Osteocyte (in vitro differentiated cells): ENCODE measurements at regions not wholly inside any gene's neighbourhood (a gene's known extent, or its start where the extent isn't known, plus 50 kb on each side); places are given as distances from the start of the nearest gene placed in this dataset.

ENCODE experiments used
- DNase-seq: peaks from one replicate; pipeline ENCODE4 v3.0.0; 2021; ENCODE audit warnings: mixed read lengths; ENCODE audit not compliant: unreplicated experiment; ENCODE audit errors: extremely low spot score
- H3K27ac Mint-ChIP-seq: one replicate; pipeline ENCODE4 v1.8.0; 2021; ENCODE audit warnings: mild to moderate bottlenecking, mixed read lengths; ENCODE audit not compliant: unreplicated experiment
- H3K27me3 Mint-ChIP-seq: one replicate; pipeline ENCODE4 v1.8.0; 2021; ENCODE audit warnings: mixed read lengths; ENCODE audit not compliant: unreplicated experiment
- H3K36me3 Mint-ChIP-seq: one replicate; pipeline ENCODE4 v1.8.0; 2021; ENCODE audit warnings: mixed read lengths; ENCODE audit not compliant: unreplicated experiment
- H3K4me1 Mint-ChIP-seq: one replicate; pipeline ENCODE4 v1.8.0; 2021; ENCODE audit warnings: mixed read lengths; ENCODE audit not compliant: unreplicated experiment
- H3K4me3 Mint-ChIP-seq: one replicate; pipeline ENCODE4 v1.8.0; 2021; ENCODE audit warnings: mild to moderate bottlenecking, moderate library complexity, mixed read lengths; ENCODE audit not compliant: unreplicated experiment
- H3K9me3 Mint-ChIP-seq: one replicate; pipeline ENCODE4 v1.8.0; 2021; ENCODE audit warnings: mixed read lengths; ENCODE audit not compliant: unreplicated experiment
- TF ChIP-seq, protein P1 (sequence below): fragments of 200-600 bp; sonication (generic); IDR thresholded peaks from 2 replicates; pipeline ENCODE4 v1.5.0; 2021; ENCODE audit warnings: antibody characterized with exemption, mild to moderate bottlenecking, moderate library complexity

DNA sequence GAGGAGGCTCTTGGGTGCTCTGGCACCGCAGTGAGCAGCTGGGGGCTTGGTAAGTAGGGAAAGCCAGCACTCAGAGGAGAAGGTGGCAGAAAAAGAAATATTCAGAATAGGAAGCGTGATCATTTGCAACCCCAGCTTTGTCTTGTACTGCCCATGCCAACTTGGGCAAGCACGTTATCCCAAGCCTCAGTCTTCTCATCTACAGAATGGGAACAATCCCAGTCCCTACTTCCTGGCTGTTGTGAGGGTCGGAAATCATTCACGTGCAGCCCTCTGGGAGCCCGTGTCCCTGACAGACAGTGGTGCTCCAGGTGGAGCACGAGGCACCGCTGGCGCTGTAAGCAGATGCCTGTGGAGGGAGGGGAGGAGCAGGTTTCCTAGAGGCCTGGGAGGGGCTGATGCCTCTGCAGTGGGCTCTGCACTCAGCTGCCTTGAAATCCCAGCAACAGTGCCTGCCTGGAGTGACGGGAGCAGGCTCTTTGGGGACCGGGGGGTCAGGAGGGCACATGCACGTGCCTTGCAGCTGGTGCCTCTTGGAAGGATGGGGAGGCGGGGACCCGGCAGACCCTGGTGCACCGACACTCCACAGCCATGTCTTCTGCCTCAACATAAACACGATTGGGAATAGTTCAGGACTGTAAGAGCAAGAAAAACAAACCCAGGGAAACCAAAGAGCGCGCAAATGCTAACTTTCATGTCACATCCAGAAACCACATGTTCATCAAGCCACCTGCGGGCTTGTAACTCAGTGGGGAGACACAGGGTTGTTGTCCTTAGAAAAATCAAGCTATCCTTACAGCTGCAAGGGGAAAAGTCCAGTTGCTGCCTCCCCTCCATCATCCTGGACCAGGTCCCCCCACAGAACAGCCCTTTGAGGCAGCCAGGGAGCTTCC is 86.5 kb upstream of the DIO3 start:
- TF ChIP-seq, protein P1, sequence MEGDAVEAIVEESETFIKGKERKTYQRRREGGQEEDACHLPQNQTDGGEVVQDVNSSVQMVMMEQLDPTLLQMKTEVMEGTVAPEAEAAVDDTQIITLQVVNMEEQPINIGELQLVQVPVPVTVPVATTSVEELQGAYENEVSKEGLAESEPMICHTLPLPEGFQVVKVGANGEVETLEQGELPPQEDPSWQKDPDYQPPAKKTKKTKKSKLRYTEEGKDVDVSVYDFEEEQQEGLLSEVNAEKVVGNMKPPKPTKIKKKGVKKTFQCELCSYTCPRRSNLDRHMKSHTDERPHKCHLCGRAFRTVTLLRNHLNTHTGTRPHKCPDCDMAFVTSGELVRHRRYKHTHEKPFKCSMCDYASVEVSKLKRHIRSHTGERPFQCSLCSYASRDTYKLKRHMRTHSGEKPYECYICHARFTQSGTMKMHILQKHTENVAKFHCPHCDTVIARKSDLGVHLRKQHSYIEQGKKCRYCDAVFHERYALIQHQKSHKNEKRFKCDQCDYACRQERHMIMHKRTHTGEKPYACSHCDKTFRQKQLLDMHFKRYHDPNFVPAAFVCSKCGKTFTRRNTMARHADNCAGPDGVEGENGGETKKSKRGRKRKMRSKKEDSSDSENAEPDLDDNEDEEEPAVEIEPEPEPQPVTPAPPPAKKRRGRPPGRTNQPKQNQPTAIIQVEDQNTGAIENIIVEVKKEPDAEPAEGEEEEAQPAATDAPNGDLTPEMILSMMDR, result no peak
- H3K4me3 Mint-ChIP-seq, result no peak overlapping the region
- H3K36me3 Mint-ChIP-seq, result no peaks in the 10 kb centered on the region
- H3K9me3 Mint-ChIP-seq, result no peaks in the 10 kb centered on the region
- DNase-seq, result peak; percentile 77
- H3K4me1 Mint-ChIP-seq, result no peaks in the 10 kb centered on the region
- no peaks in the 10 kb centered on the region for H3K27me3 Mint-ChIP-seq
- no peak overlapping the region for H3K27ac Mint-ChIP-seq

DNA sequence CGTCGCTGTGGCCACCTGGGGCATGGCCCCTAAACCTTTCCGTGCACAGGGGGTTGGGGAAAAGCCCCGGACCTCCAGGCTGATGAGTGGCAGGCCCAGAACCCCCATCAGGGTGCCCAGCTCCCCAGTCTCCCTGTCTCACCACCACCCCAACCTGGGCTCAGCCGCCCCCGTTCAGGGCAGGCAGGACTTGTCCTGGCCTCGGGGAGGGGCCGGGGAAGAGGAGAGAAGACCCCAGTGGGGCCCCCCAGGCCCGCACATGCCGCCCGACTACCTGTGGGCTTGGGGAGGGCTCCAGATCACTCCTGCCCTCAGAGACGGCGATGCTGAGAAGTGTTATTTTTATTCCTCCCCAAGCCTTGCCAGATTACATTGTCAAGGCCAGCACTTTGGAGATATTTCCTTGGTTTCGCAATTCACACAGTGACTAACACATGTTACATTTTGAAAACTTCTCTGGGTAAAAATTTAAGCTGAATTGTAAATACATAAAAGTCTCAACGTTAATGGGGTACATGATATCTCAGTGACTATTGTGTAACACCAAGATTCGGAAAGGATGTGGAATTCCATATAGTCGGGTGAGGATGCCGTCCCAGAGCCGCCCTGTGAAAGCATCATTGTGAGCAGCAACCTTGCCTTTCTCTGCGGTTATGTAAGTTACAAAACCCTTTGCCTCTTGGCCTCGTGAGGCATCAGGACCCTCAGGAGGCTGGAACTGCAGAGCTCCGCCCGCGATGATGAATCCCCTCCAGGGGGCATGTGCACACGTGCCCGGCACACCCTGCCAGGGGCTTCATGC is 85.6 kb upstream of the DIO3 start:
- DNase-seq, result peak; percentile 84
- no peak overlapping the region for H3K4me3 Mint-ChIP-seq
- no peaks in the 10 kb centered on the region for H3K36me3 Mint-ChIP-seq
- H3K4me1 Mint-ChIP-seq, result no peaks in the 10 kb centered on the region
- no peaks in the 10 kb centered on the region for H3K9me3 Mint-ChIP-seq
- TF ChIP-seq, protein P1, result no peak
- no peak overlapping the region for H3K27ac Mint-ChIP-seq
- H3K27me3 Mint-ChIP-seq, result no peaks in the 10 kb centered on the region

DNA sequence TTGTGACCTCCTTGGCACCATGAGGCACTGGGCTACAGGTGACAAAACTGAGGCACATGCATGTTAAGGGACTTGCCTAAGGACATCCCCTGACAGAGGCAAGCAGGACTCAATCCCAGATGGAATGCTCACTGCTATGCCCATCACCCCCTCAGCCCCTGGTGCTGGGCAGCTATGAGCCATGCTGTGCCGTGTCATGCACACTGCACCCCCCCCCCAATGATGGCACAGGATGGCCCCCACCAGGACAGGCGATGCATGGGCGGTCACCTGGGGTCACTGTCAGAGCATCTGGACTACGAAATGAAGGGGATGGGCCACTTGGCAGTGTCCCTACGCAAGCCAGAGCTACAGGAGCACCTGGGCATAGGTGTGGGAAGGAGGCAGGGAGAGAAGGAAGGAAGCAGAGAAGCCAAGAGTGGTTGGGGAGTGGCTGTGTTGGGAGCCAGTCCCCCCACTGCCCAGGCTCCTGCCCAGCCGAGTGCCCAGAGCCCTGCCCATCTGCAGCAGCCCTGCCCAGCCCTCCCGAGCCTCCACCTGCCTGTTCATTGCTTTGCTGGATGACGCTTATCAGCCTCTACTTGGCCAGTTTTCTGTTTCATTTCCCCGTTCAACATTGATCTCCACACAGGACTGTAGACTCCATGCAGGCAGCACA is 84.9 kb upstream of the DIO3 start:
- Mint-ChIP-seq H3K4me1 (no peaks in the 10 kb centered on the region), H3K9me3 (no peaks in the 10 kb centered on the region), H3K27me3 (no peaks in the 10 kb centered on the region), H3K27ac (no peak overlapping the region), H3K36me3 (no peaks in the 10 kb centered on the region), H3K4me3 (no peak overlapping the region)
- peak; percentile 81 for DNase-seq
- TF ChIP-seq, protein P1, result no peak

DNA sequence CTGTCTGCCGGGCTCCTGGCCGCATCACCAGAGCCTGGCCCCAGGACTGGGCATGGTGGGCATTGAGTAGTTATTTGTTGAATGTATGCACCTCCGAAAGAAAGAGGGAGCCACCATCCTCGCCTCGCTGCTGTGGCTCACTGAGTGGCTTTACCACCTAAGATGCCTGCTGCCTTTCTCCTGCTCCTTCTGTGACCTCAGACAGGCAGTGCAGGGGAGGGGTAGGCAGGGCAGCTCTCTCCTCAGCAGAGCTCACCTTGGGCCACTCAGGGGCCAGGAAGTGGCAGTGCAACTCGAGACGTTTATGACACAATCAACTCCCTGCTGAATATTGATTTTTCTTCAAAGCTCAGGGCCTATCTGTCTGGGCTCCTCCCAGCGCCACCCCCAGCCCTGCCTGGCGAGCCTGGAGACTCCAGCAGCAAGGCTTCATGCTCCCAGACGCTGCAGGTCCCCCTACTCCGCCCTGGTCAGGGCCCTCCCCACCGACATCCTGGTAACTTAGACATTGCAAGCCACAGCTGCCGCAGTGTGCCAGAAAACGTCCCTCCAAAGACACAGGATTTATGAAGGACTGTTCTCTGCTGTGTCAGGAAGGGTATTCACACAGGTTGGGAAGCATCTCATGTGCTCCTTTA is 84.3 kb upstream of the DIO3 start:
- no peaks in the 10 kb centered on the region for H3K9me3 Mint-ChIP-seq
- no peak overlapping the region for H3K27ac Mint-ChIP-seq
- no peaks in the 10 kb centered on the region for H3K36me3 Mint-ChIP-seq
- TF ChIP-seq, protein P1, result no peak
- no peaks in the 10 kb centered on the region for H3K27me3 Mint-ChIP-seq
- no peak for DNase-seq
- H3K4me3 Mint-ChIP-seq, result no peak overlapping the region
- no peaks in the 10 kb centered on the region for H3K4me1 Mint-ChIP-seq
